HL-60/S4 treated with retinoic acid at 250 ng/mL for 4 days and 3 days (cell line): ENCODE measurements at regions not wholly inside any gene's neighbourhood (a gene's known extent, or its start where the extent isn't known, plus 50 kb on each side); places are given as distances from the start of the nearest gene placed in this dataset.

ENCODE experiments used
- in situ Hi-C: fragments of 300-500 bp; cut with MboI; formaldehyde crosslinking; loops from 2 replicates; pipeline ENCODE4 v1.7.0; 2022; ENCODE audit warnings: low sequenced_read_pairs

DNA sequence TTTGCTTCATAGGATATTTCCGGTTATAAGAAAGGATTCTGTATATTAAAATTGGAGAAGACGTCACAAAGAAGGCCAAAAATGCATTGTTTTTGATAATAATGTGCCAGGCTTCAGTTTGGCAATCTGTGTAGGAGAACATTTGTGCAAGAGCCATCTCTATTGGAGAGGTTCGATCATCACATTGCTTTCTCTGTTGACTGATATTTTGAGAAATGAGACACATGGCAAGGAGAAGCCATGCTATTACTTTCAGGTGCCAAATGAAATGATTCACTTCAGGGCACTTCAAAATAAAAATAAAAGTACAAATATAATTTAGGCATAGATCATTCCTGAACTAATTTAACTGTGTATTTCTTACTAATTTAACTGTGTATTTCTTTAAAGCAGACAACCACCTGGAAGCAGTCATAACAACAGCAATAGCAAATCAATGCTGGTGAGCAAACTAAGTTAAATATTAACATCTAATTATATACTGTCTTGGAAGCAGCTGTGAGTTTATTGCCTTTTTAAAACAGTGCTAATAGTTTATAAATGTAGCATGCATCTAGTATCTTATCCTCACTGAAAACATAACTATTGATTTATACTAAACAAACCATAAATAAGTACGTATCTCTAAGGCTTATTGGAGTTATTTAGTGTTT is 50.2 kb upstream of the CHST9 start:
- in situ Hi-C loops = no loop called here
